ENCODE measurements at regions not wholly inside any gene's neighbourhood (a gene's known extent, or its start where the extent isn't known, plus 50 kb on each side); places are given as distances from the start of the nearest gene placed in this dataset.

- TF ChIP-seq FOSL1 (IDR thresholded peaks at IDR 0.05; ENCODE audit: low read depth) (no peak), EGR1 (IDR thresholded peaks at IDR 0.05; ENCODE audit: low read depth) (no peak), ZNF274 (IDR thresholded peaks at IDR 0.05; ENCODE audit: low read depth, low read length) (no peak), CEBPB (IDR thresholded peaks at IDR 0.05; ENCODE audit: low read depth) (no peak), ZBTB33 (IDR thresholded peaks at IDR 0.05; ENCODE audit: extremely low read depth, insufficient replicate concordance, low read length) (no peak)
Measured at GRCh38 chr12:46478123-46478522, 105.5 kb upstream of the SLC38A2 start (continued).

GRCh38 chr12:46477541-46477940 lies 105.0 kb upstream of the SLC38A2 start:
- POLR2A ChIA-PET = no interaction called here
- DNase-seq (ENCODE audit: low read depth, low spot score) (no peak), ATAC-seq (no peak)
- Histone ChIP-seq H3K9me2 (ENCODE audit: insufficient read depth) (peaks cover 1% of the 10 kb centered on the region; the same call in 1 of the 2 replicates), H2AFZ (ENCODE audit: low read depth, low read length, poor library complexity, severe bottlenecking) (no peak overlapping the region), H3K9ac (ENCODE audit: low read length) (no peak overlapping the region; the same call in 1 of the 2 replicates), H4K20me1 (ENCODE audit: insufficient read depth) (no peaks in the 10 kb centered on the region), H3K4me2 (ENCODE audit: low read length) (no peak overlapping the region; the same call in 1 of the 2 replicates), H3K79me2 (ENCODE audit: insufficient read depth, low read length) (peaks cover 11% of the 10 kb centered on the region; the same call in 1 of the 2 replicates), H3K4me1 (ENCODE audit: control insufficient read depth in 1 of 2, insufficient read depth in 2 of 2, low read length in 2 of 2) (peaks cover 49 to 70% of the 10 kb centered on the region in 2 experiments), H3K36me3 (ENCODE audit: control insufficient read depth in 1 of 2, insufficient read depth in 2 of 2, low read length in 2 of 2) (peaks cover 0 to 7% of the 10 kb centered on the region in 2 experiments; a peak in 1 of 4 replicates), H3K4me3 (replicated peaks in 1 of 2; ENCODE audit: low read depth in 1 of 2, low read length in 2 of 2) (no peak overlapping the region), H3K27ac (ENCODE audit: low read depth, low read length) (peak overlapping the region; percentile 23; the same call in 1 of the 2 replicates), H3K9me3 (ENCODE audit: control insufficient read depth in 1 of 2, insufficient read depth in 1 of 2, low read depth in 1 of 2, low read length in 2 of 2) (no peaks in the 10 kb centered on the region), H3K27me3 (ENCODE audit: insufficient read depth, low read length) (no peaks in the 10 kb centered on the region)
- intact Hi-C loops (cut with micrococcal nuclease) = loop anchor here (10.0 kb wide), 1 partner anchor 187 kb away; no protein-coding TSS in a partner anchor
- TF ChIP-seq CBX3 (IDR thresholded peaks at IDR 0.05; ENCODE audit: low read depth) (no peak), RAD21 (IDR thresholded peaks at IDR 0.05; ENCODE audit: low read depth) (no peak), ZNF274 (IDR thresholded peaks at IDR 0.05; ENCODE audit: low read depth, low read length) (no peak), EGR1 (IDR thresholded peaks at IDR 0.05; ENCODE audit: low read depth) (no peak)
- BruUV-seq (replicated peaks) = no TSS peak
- RAD21 ChIA-PET (ENCODE audit: low non-redundant PET in 1 of 2, low total read pairs in 2 of 2, uncharacterized antibody in 2 of 2, unreplicated experiment in 2 of 2) = no interaction called here
- CTCF ChIA-PET = no interaction called here

Measured in HCT116 (cell line).